ENCODE measurements at regions not wholly inside any gene's neighbourhood (a gene's known extent, or its start where the extent isn't known, plus 50 kb on each side); places are given as distances from the start of the nearest gene placed in this dataset.
"Not testable (repeated sequence)": the region's sequence is repeated elsewhere in the genome, so short reads cannot be mapped to it uniquely, and the experiment has no call there.

GRCh38 chr1:196007763-196008162 is 600.5 kb downstream of the KCNT2 start:
- Mint-ChIP-seq H3K27me3 (ENCODE audit: insufficient read depth) (no peaks in the 10 kb centered on the region), H3K36me3 (ENCODE audit: low read depth) (peaks cover 3% of the 10 kb centered on the region), H3K9me3 (peaks cover 6% of the 10 kb centered on the region), H3K4me3 (no peak overlapping the region), H3K4me1 (peaks cover 4% of the 10 kb centered on the region), H3K27ac (no peak overlapping the region)
- no peak for DNase-seq
- no peaks in the 10 kb centered on the region for H3K4me1 ChIP-seq (ENCODE audit: control insufficient read depth, insufficient read depth, low read length)
- H3K36me3 ChIP-seq (ENCODE audit: control insufficient read depth, insufficient read depth, low read length), result no peaks in the 10 kb centered on the region
- no peaks in the 10 kb centered on the region for H3K9me3 ChIP-seq (ENCODE audit: control insufficient read depth, low read length)
- H3K27ac ChIP-seq (ENCODE audit: low read depth, low read length), result no peak overlapping the region
- TF ChIP-seq CTCF (conservative IDR thresholded peaks at IDR 0.05), result no peak
- no peak overlapping the region for H3K4me3 ChIP-seq (ENCODE audit: low read length)
- no peak overlapping the region for H3K9ac ChIP-seq (ENCODE audit: extremely low read depth, low read length, poor library complexity, severe bottlenecking)
- 100% methylated on average over 1 of the region's 1 CpG; no CpG with 5 or more reads in 1 of the 2 experiments for WGBS, 2 experiments (ENCODE audit: insufficient coverage in 1 of 2, insufficient read length in 1 of 2)
- no peaks in the 10 kb centered on the region for H3K27me3 ChIP-seq (ENCODE audit: control insufficient read depth, insufficient read depth, low read length, poor library complexity, severe bottlenecking)

GRCh38 chr1:196005426-196005825 is 602.8 kb downstream of the KCNT2 start:
- no peaks in the 10 kb centered on the region for H3K27me3 Mint-ChIP-seq (ENCODE audit: insufficient read depth)
- DNase-seq, result no peak
- Histone ChIP-seq H3K27me3 (ENCODE audit: control insufficient read depth, insufficient read depth, low read length, poor library complexity, severe bottlenecking) (no peaks in the 10 kb centered on the region), H3K36me3 (ENCODE audit: control insufficient read depth, insufficient read depth, low read length) (no peaks in the 10 kb centered on the region), H3K4me3 (ENCODE audit: low read length) (no peak overlapping the region), H3K4me1 (ENCODE audit: control insufficient read depth, insufficient read depth, low read length) (no peaks in the 10 kb centered on the region), H3K9me3 (ENCODE audit: control insufficient read depth, low read length) (no peaks in the 10 kb centered on the region), H3K9ac (ENCODE audit: extremely low read depth, low read length, poor library complexity, severe bottlenecking) (no peak overlapping the region), H3K27ac (ENCODE audit: low read depth, low read length) (no peak overlapping the region)
- 100% methylated on average over 1 of the region's 1 CpG; no CpG with 5 or more reads in 1 of the 2 experiments for WGBS, 2 experiments (ENCODE audit: insufficient coverage in 1 of 2, insufficient read length in 1 of 2)
- no peak overlapping the region for H3K27ac Mint-ChIP-seq
- H3K36me3 Mint-ChIP-seq (ENCODE audit: low read depth), result peaks cover 3% of the 10 kb centered on the region
- no peak overlapping the region for H3K4me3 Mint-ChIP-seq
- peaks cover 6% of the 10 kb centered on the region for H3K9me3 Mint-ChIP-seq
- TF ChIP-seq CTCF (conservative IDR thresholded peaks at IDR 0.05), result no peak
- H3K4me1 Mint-ChIP-seq, result peaks cover 4% of the 10 kb centered on the region

GRCh38 chr1:196004388-196004787 is 603.9 kb downstream of the KCNT2 start:
- H3K9me3 ChIP-seq (ENCODE audit: control insufficient read depth, low read length); H3K4me3 ChIP-seq (ENCODE audit: low read length); H3K4me3 Mint-ChIP-seq; H3K4me1 Mint-ChIP-seq; H3K27me3 Mint-ChIP-seq (ENCODE audit: insufficient read depth); H3K27ac ChIP-seq (ENCODE audit: low read depth, low read length); H3K9ac ChIP-seq (ENCODE audit: extremely low read depth, low read length, poor library complexity, severe bottlenecking); H3K4me1 ChIP-seq (ENCODE audit: control insufficient read depth, insufficient read depth, low read length); H3K27me3 ChIP-seq (ENCODE audit: control insufficient read depth, insufficient read depth, low read length, poor library complexity, severe bottlenecking); H3K9me3 Mint-ChIP-seq; H3K36me3 ChIP-seq (ENCODE audit: control insufficient read depth, insufficient read depth, low read length); H3K36me3 Mint-ChIP-seq (ENCODE audit: low read depth): not testable (repeated sequence)
- H3K27ac Mint-ChIP-seq, result peak overlapping the region; percentile 10
- WGBS, 2 experiments (ENCODE audit: insufficient coverage in 1 of 2, insufficient read length in 1 of 2), result 56 to 62% methylated on average over 2 to 4 of the region's 5 CpGs
- peak; percentile 71 for DNase-seq

DNA sequence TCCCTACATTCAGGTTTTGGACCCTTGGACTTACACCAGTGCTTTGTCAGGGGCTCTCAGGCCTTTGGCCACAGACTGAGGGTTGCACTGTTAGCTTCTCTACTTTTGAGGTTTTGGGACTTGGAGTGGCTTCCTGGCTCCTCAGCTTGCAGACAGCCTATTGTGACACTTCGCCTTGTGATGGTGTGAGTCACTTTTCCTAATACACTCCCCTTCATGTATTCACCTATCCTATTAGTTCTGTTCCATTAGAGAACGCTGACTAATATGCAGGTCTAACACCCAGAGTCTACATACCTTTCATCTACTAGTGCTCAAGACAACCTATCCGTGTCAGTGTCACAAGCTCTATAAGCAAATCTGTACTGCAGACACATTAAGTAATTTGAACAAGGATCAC is 605.3 kb downstream of the KCNT2 start:
- Histone ChIP-seq H3K9ac (ENCODE audit: extremely low read depth, low read length, poor library complexity, severe bottlenecking) (no peak overlapping the region), H3K9me3 (ENCODE audit: control insufficient read depth, low read length) (no peaks in the 10 kb centered on the region), H3K36me3 (ENCODE audit: control insufficient read depth, insufficient read depth, low read length) (no peaks in the 10 kb centered on the region), H3K4me1 (ENCODE audit: control insufficient read depth, insufficient read depth, low read length) (no peaks in the 10 kb centered on the region), H3K4me3 (ENCODE audit: low read length) (no peak overlapping the region), H3K27ac (ENCODE audit: low read depth, low read length) (no peak overlapping the region), H3K27me3 (ENCODE audit: control insufficient read depth, insufficient read depth, low read length, poor library complexity, severe bottlenecking) (no peaks in the 10 kb centered on the region)
- WGBS, 2 experiments (ENCODE audit: insufficient coverage in 1 of 2, insufficient read length in 1 of 2), result 75 to 91% methylated on average over 3 of the region's 3 CpGs
- peak; percentile 67 for DNase-seq
- Mint-ChIP-seq H3K27me3 (ENCODE audit: insufficient read depth) (no peaks in the 10 kb centered on the region), H3K4me1 (peaks cover 4% of the 10 kb centered on the region), H3K9me3 (peaks cover 6% of the 10 kb centered on the region), H3K36me3 (ENCODE audit: low read depth) (peaks cover 3% of the 10 kb centered on the region), H3K4me3 (no peak overlapping the region), H3K27ac (no peak overlapping the region)
- no peak for TF ChIP-seq CTCF (conservative IDR thresholded peaks at IDR 0.05)

DNA sequence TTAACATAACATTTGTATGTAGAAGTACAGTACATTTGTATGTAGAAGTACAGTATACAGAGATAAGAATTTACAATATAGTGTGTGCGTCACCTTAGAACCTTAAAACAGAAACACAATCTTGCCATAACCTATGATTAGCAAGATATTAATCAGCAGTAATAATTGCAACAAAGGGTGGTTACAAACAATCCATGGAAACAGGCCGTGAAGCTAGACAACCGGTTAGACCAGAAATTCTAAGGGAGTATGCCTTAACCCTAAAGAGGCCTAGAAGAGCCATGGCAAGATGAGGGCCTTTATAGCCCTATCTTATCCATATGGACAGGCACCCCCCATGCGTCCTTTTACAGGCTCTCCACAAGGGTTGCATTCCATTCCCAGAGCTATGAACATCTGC is 605.9 kb downstream of the KCNT2 start:
- not testable (repeated sequence) for H3K27me3 ChIP-seq (ENCODE audit: control insufficient read depth, insufficient read depth, low read length, poor library complexity, severe bottlenecking); H3K4me1 ChIP-seq (ENCODE audit: control insufficient read depth, insufficient read depth, low read length); H3K27ac ChIP-seq (ENCODE audit: low read depth, low read length); H3K27ac Mint-ChIP-seq; H3K9ac ChIP-seq (ENCODE audit: extremely low read depth, low read length, poor library complexity, severe bottlenecking); H3K4me3 ChIP-seq (ENCODE audit: low read length); H3K27me3 Mint-ChIP-seq (ENCODE audit: insufficient read depth); H3K9me3 ChIP-seq (ENCODE audit: control insufficient read depth, low read length); H3K36me3 ChIP-seq (ENCODE audit: control insufficient read depth, insufficient read depth, low read length); H3K36me3 Mint-ChIP-seq (ENCODE audit: low read depth); H3K4me1 Mint-ChIP-seq; DNase-seq; H3K9me3 Mint-ChIP-seq; H3K4me3 Mint-ChIP-seq
- 94 to 98% methylated on average over 3 of the region's 4 CpGs for WGBS, 2 experiments (ENCODE audit: insufficient coverage in 1 of 2, insufficient read length in 1 of 2)
